HG03196 (cell line): ENCODE measurements at regions not wholly inside any gene's neighbourhood (a gene's known extent, or its start where the extent isn't known, plus 50 kb on each side); places are given as distances from the start of the nearest gene placed in this dataset.

Experiments used
- ATAC-seq: cut with Tn5 transposase; IDR thresholded peaks from one replicate; pipeline ENCODE4 v1.9.1; 2021; ENCODE audit not compliant: unreplicated experiment

DNA sequence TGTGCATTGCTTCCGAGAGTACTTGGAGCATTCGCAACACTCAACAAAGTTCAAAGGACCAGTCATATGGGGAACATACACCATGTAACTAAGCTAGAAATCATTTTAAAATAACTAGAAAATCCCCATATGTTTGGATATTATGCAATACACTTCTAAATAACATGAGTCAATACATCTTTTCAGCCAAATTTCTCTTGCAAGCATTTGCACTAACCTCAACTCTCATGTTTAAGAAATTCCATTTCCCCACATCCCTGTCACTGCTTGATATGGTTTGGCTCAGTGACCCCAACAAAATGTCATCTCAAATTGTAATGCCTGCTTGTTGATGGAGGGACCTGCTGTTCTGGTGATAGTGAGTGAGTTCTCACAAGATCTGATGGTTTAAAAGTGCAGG, 85.7 kb upstream of the CST7 start:
- no peak for ATAC-seq

DNA sequence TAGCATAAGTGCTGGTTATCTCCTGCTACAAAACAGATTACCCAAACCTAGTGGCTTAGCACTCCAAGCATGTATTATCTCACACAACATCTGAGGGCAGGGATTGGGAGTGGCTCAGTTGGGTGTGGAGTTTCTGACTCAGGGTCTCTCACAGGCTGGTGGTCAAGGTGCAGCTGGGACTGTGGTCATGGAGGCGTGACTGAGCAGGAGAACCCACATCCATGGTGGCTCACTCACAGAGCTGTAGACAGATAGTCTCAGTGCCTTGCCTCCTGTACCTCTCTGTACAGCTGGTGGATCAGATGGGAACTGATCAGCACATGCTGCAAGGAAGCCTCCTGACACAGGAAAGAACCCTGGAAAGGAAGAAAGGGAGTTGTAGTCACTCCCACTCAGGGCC, 83.1 kb upstream of the CST7 start:
- ATAC-seq = no peak

DNA sequence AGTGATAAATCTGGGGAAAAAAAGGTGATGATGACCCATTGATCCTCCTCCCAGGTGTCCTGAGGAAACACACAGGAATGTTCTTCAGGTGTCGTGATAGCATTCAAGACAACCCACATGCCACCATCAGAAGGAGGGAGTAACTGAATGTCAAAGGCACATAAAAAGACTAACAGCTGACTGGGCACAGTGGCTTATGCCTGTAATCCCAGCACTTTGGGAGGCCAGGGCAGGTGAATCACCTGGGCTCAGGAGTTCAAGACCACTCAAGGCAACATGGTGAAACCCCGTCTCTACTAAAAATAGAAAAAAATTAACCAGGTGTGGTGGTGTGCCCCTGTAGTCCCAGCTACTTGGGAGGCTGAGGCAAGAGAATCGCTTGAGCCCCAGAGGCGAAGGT, 82.3 kb upstream of the CST7 start:
- no peak for ATAC-seq

DNA sequence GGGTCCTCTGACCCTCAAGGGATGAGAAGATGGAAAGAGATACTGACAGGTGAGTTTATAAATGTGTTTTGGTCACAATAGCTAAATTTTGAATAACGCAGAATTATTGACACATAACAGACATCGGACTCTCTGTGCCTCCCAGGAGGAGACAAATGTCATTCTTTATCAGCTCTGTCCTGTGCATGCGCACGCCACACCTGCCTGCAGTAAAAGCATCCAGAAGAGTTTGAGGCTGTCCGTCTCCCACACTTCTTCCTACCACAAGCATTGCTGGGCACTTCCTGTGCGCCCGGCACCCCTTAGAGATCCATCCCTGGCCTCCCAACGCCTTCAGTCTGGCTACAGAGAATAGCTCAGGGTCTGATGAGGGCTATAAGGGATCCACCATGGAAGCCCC, 81.5 kb upstream of the CST7 start:
- no peak for ATAC-seq

DNA sequence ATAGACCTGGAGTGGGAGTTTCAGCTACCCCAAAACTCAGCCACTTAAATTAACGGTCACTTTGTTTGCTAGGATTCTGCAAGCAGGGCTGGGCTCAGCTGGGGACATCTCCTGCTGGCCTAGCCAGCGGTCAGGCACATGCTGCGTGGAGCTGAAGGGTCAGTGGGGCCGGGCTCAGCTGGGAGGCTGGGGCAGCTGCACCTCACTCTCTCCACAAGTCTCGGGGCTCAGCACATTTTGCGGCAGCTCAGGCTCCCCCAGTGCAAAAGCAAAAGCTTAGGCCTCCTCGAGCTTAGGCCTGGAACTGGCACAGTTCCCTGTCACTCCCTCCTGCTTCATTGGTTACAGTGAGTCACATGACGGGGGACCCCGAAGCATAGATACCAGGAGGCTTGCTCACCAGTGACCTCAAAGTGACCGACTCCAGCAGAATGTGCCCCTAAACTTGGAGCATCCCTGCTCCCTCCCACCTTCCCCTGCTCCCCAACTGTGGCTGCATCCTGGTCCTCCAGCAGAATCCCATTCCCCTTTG, 80.6 kb upstream of the CST7 start:
- ATAC-seq = no peak

DNA sequence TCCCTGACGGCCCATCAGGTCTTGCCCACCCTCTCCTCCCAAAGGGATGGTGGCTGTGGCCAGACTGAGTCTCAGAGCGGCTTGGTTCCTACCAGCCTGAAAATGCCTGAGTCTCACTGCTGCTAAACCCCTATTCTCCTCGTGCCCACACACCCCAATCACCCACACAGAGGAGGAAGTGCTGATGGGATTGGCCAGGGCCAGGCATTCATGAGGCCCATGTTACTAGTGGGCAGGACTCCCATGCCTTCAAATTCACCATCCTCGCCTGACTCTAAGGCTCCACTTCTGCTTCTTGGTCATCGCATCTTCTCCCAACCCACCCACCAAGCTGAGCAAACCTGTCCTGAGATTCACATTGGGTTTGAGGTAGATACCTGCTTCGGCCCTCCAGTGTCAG, 80.1 kb upstream of the CST7 start:
- no peak for ATAC-seq

DNA sequence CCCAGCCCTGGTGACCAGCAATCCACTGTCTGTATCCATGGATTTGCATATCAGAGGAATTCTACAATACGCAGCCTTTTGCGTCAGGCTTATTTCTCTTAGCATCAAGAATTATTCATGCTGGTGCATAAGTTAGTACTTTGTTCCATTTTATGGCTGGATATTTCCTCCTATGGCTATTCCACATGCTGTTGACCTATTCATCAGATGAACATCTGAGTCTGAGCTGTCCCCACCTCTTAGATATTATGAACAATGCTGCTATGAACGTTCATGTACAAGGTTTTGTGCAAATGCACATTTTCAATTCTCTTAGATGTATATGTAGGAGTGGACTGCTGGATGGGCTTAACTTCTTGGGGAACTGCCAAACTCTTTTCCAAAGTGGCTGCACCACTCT, 79.0 kb upstream of the CST7 start:
- ATAC-seq = no peak

DNA sequence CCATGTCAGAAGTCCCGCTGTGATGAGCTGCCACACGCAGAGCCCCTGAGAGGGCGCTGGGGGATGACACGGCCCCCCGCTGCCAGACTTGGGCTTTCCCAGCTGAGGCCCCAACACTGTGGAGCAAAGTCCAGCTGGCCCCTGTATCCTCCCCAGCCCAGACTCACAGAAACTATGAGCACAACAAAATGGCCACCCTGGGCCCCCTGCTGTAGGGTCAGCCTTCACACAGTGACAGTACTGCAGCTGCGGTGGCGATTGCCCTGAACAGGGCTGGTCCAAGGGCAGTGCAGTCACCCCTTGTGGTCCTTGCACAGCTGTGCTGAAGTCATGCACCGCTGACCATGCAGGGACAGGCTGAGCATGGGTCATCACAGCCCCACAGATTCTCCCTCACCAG, 78.2 kb upstream of the CST7 start:
- ATAC-seq = no peak

DNA sequence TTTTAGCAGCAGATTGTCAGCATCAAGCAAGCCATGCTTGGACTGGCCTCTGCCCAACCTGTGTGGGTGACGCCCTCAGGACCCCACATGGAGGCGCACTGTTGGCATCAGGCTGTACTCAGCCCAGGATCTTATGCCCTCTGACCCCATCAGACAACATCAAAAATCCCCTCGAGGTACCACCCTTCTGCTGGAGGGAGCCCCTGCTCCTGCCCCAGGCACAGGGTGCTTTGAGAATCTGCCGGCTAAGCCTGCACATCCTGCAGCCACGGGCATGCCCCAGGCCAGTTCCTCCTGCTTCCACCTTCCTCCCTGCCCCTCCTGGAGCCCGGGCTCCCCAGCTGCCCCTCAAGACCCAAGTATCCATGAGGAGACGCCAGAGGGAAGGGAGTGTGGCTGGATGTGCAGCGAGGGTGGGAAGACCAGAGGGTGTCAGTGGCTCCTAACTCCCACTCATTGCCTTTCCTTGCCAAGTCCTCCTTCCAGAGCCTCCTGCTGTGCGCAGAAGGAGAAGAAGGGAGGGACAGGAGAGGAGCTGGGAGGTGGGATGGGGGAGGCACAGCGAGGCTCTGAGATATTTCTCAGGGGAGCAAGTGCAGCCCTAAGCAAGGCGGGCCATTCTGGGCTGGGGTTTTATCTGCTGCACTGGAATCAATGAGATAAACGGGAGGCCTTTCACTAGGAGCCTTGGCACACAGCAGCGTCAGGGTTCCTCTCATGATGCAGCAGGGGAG, 77.4 kb upstream of the CST7 start:
- no peak for ATAC-seq

DNA sequence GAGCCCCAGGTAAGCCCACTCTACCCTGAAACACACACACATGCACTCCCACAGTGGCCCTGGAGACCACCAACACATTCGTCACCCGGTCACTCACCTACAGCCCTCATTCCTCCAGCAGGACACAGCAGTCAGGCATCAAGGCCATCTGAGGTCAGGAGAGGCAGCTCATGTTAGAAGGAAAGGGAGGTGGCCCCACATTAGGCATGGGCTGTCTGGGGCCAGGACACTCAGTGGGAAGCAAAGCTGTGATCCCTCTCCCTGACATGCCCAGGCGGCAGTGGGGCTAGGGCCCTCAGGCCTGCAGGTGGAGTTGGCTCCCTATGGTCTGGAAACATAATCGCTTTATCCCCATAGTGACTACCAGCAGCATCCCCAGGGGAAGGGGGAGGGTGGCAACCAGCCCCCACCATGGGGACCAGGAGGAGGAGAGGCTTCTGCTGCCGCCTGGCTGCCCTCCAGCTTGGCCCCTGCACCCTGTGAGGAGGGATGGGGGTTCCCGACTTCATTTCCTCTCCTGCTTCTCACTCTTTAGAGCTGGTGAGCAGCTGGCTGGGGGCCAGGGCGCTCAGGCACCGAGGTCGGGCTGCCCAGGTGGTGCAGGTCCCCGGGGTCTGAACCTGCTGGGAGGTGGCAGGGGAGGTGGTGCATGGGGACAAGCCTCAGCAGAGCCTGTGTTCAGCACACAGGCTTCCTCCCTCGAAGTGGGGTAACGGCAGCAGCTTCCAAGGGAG, 76.6 kb upstream of the CST7 start:
- ATAC-seq = peak; percentile 49

DNA sequence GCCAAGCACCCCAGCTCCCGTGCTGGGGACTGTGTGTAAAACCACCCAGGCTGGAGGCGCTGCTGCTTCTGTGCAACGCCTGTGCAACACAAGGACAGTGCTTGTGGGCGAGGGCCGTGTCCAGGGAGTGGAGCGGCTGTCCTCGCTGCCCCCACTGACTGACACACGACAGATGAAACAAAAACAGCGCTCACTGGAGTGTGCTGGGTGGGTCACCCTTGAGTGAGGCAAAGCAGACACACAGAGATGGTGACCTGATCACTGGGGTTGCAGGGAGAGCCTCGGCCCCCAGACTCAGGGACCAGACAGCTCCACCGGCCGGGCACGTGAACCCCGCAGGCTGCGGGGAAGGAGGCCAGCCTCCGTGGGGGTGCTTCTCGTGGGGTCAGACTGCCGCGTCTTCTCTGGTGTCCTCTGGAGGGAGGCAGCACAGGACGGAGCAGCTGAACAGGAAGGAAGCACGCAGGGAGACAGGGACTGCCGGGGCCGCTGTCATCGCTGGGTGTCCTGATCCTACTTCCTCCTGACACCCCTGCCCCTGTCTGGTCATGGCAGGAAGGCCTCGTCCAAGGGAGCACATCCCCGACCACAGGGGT, 75.9 kb upstream of the CST7 start:
- ATAC-seq = no peak

DNA sequence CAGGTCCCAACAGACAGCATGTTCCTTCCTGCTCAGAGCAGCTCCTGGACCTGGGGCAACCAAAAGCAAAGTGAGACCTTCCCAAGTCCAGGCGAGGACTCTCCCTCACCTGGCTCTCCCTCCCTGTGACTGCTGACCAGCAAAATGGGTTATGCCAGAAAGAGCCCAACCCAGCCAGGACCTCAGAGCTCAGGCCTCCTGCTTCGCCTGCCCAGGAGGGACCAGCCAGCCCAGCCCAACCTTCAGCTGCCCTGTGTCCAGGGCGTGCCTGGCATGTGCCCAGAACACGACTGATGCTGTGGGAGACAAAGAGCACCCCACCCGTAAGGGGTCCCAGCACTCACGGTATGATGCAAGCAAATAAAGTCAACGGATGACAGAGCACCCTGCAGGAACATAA, 74.0 kb upstream of the CST7 start:
- no peak for ATAC-seq

DNA sequence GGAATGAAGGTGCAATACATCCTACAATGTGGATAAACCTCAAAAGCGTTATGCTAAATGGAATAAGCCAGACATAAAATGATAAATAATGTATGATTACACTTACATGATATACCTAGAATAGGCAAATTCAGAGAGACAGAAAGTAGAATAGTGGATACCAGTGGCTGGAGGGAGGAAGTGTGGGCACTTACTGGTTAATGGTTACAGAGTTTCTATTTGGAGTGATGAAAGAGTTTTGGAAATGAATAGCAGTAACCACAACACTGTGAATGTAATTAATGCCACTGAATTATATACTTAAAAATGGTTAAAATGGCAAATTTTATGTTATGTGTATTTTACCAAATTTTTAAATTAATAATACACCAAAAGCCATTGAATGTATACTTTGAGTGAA, 71.4 kb upstream of the CST7 start:
- ATAC-seq = no peak

DNA sequence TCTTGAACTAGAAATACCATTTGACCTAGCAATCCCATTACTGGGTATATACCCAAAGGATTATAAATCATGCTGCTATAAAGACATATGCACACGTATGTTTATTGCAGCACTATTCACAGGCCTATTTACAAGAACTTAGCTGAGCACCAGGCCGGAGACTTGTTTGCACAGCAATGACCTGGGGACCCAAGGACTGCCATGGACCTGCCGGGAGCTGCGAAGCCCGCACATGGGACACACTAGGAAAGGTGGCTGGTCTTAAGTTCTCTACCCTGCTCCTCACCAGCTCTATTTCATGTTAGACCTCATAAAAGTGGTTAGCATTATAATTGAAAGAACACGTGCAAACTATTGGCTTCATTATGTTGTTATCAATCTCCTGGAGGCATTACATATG, 70.4 kb upstream of the CST7 start:
- ATAC-seq = no peak

DNA sequence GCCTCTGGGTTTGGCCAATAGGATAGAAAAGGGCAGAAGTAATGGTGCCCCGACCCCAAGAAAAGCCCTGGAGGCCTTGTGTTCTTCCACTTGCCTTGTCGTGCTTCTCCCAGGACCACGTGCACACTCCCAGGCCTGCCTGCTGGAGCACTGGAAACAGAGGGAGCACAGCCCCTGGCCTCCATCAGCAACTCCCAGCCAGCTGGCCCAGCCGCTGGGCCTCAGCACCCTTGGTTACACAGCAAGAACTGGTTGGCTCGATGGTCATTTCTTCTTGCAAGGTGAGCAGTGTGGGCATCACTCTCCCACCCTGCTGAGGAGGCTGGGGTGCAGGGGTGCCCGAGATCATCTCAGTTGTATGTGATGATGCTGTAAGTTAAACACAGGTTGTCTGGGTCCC, 69.2 kb upstream of the CST7 start:
- ATAC-seq = no peak

DNA sequence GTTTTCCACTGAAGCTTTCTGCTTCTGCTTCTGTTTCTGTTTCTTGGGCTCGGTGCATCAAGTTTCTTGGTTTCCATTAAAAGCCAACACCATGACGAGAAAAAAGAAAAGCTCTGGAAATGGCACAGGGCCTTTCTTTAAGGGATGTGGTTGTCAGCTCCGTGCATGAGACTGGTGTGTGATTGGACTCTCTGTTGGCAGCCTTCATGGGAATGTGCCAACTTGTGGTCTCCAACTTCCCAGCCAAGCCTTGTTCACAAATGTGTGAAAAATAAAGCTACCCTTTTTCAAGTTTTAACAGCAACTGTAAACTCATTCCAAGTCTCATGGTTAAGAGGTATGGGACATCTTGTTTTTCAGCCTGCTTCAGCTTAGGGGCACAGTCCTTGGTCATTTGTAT, 68.7 kb upstream of the CST7 start:
- no peak for ATAC-seq

DNA sequence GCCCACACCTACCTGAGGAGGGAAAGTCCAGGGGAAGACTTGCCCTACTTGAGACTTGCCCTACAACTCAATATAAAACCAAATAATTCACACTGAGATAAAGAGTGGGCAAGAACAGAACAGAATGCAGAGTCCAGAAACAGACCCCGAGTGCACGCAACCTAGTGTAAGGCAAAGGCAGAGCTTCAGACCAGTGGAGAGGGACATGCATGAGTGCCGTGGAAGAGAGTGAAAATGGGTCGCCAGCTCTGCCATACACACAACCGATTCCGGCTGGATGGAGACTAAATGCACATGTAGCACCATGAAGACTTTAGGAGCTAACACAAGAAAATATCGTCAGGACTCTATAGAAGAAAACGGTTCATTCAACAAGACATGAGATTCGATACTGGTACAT, 58.8 kb upstream of the CST7 start:
- ATAC-seq = no peak

DNA sequence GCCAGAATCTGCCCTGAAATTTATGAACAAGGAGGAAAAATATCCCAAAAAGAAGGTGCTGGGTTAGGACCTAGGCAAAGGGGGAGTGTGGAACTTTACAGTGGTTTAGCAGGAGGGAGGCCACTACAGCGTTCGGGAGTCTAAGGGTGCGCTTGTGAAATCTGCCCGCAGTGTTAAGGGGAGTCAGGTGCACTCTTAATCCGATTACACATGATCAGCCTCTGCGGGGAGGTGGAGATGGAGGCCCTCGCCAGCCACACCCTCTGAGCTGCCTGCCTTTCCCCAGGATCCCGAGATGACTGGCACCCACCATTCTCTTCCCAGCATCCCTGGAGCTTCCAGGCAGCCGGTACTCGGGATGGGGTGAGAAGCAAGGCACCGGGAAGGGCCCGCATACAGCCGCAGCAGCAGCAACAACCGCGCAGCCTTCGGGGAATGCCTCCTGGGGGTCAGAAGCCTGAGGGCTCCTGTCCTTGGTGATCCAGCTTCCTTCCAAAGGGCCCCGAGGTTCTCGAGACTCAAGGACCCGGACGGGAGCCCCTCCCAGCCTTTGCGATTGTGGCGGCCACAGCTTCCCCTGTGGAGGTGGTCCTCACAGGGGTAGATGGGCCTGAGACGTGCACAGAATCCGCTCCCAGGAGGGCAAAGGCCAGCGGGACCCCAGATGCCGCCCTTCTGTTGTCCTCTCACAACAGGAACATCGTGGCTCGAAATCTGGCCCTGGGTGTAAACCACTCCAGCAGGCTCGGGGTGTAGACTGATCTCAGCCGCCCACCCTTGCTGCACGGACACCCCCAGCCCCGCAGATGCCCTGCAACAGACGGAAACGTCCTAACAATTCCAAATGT, 57.3 kb upstream of the CST7 start:
- no peak for ATAC-seq

DNA sequence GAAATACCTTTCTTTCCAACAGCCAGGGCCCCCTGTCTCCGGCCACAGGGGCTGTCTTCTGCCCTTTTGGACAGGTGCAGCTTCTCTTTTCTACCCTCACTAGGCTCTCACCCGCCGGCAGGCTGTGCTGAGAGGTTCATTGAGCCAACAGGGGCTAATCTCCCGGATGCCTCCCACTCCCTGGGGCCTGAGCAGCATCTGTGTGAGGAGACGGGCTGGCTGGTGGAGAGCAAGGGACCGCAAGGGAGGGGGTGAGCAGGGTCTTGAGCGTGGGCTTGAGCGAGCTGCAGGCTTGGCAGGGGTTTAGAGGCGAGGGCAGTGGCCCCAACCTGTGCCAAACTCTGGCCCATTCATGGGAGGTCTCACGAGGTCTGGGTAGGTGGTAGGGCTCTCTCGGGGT, 56.5 kb upstream of the CST7 start:
- no peak for ATAC-seq

DNA sequence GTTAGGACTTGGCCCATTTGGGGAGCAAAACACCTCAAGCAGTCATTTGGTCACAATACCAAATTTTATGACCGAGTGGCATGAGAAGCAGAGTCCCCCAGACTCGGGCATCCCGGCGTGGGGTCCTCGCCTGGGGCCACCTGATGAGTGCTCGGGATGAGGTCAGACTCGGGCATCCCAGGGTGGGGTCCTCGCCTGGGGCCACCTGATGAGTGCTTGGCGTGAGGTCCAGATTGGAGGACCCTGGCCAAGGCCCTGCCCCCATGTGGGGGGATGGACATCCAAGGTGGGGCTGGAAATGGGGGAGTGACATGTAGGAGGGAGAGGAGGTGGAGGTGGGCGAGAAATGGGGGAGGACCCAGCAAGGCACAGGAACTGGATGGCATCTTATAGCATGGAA, 56.1 kb upstream of the CST7 start:
- ATAC-seq = no peak

DNA sequence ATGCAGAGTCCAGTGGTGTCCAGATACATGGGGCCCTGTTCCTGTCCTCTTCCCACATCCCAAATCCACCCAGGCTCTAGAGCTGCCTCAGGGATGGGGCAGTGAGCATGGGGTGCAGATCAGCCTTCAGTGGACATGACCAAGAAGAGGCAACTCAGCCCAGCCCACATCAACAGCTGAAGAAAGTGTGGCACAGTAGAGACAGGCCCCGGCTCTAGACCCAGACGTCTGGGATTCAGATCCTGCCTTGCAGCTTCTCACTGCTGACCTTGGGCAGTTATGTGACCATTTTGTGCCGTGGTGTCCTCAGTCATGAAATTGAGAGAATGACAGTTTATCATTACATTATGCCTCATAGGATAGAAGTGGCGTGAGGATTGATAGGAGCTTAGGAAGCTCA, 54.6 kb upstream of the CST7 start:
- no peak for ATAC-seq
